Skeletal muscle tissue (tissue), 3 donors: ENCODE measurements at regions not wholly inside any gene's neighbourhood (a gene's known extent, or its start where the extent isn't known, plus 50 kb on each side); places are given as distances from the start of the nearest gene placed in this dataset.

Source experiments
- H3K27ac ChIP-seq: one replicate; pipeline ENCODE4 v1.7.0; 2013; ENCODE audit warnings: mild to moderate bottlenecking, low read depth, low read length, inconsistent platforms
- H3K27me3 ChIP-seq, 3 donors: one replicate each; pipeline ENCODE4 v1.7.0; 2013; ENCODE audit warnings: low read length in 3 of 3; ENCODE audit not compliant: control insufficient read depth in 3 of 3, insufficient read depth in 3 of 3
- H3K36me3 ChIP-seq, 3 donors: one replicate each; pipeline ENCODE4 v1.7.0; 2013; ENCODE audit warnings: low read length in 3 of 3; ENCODE audit not compliant: control insufficient read depth in 3 of 3, insufficient read depth in 3 of 3
- H3K4me1 ChIP-seq, 3 donors: one replicate each; pipeline ENCODE4 v1.7.0; 2013; ENCODE audit warnings: low read length in 3 of 3, mild to moderate bottlenecking in 3 of 3; ENCODE audit not compliant: control insufficient read depth in 3 of 3, insufficient read depth in 3 of 3
- H3K4me3 ChIP-seq, 3 donors: one replicate each; pipeline ENCODE4 v1.7.0; 2013; ENCODE audit warnings: low read length in 3 of 3
- H3K9ac ChIP-seq, 3 donors: one replicate each; pipeline ENCODE4 v1.7.0; 2013; ENCODE audit warnings: low read length in 3 of 3, mild to moderate bottlenecking in 3 of 3, moderate library complexity in 2 of 3, low read depth in 1 of 3
- H3K9me3 ChIP-seq, 3 donors: one replicate each; pipeline ENCODE4 v1.7.0; 2013; ENCODE audit warnings: low read length in 3 of 3; ENCODE audit not compliant: control insufficient read depth in 3 of 3
- donor health status: Osteomylitis.

GRCh38 chr10:8326396-8327139, 272.1 kb downstream of the GATA3 start:
- Histone ChIP-seq H3K9me3 (no peaks in the 10 kb centered on the region), H3K4me1 (no peaks in the 10 kb centered on the region), H3K27me3 (peaks cover 0 to 3% (median 2%) of the 10 kb centered on the region in 3 donors), H3K36me3 (no peaks in the 10 kb centered on the region), H3K4me3 (no peak overlapping the region), H3K27ac (no peak overlapping the region), H3K9ac (no peak overlapping the region)

GRCh38 chr10:8327140-8327423, 272.6 kb downstream of the GATA3 start:
- no peak overlapping the region for H3K9ac ChIP-seq
- H3K27me3 ChIP-seq, result peaks cover 0 to 3% (median 2%) of the 10 kb centered on the region in 3 donors
- H3K4me1 ChIP-seq, result peaks cover 0 to 1% (median 0%) of the 10 kb centered on the region in 3 donors
- no peaks in the 10 kb centered on the region for H3K9me3 ChIP-seq
- H3K36me3 ChIP-seq, result no peaks in the 10 kb centered on the region
- no peak overlapping the region for H3K27ac ChIP-seq
- H3K4me3 ChIP-seq, result no peak overlapping the region

GRCh38 chr10:8331387-8331786, 276.9 kb downstream of the GATA3 start:
- Histone ChIP-seq H3K27ac (no peak overlapping the region), H3K9ac (no peak overlapping the region), H3K4me3 (no peak overlapping the region), H3K4me1 (peaks cover 0 to 6% (median 0%) of the 10 kb centered on the region in 3 donors), H3K36me3 (no peaks in the 10 kb centered on the region), H3K27me3 (peaks cover 0 to 5% (median 5%) of the 10 kb centered on the region in 3 donors), H3K9me3 (no peaks in the 10 kb centered on the region)

- no peaks in the 10 kb centered on the region for H3K9me3 ChIP-seq
- peaks cover 0 to 5% (median 5%) of the 10 kb centered on the region in 3 donors for H3K27me3 ChIP-seq
- no peak overlapping the region for H3K9ac ChIP-seq
- peaks cover 0 to 6% (median 0%) of the 10 kb centered on the region in 3 donors for H3K4me1 ChIP-seq
- no peaks in the 10 kb centered on the region for H3K36me3 ChIP-seq
- H3K27ac ChIP-seq, result no peak overlapping the region
- H3K4me3 ChIP-seq, result peak overlapping the region; percentile 13 to 46 (median 29)
Observed at GRCh38 chr10:8331896-8332729, 277.6 kb downstream of the GATA3 start.

GRCh38 chr10:8332730-8333111, 278.2 kb downstream of the GATA3 start:
- H3K9me3 ChIP-seq, result no peaks in the 10 kb centered on the region
- H3K36me3 ChIP-seq, result no peaks in the 10 kb centered on the region
- peaks cover 0 to 5% (median 5%) of the 10 kb centered on the region in 3 donors for H3K27me3 ChIP-seq
- H3K4me1 ChIP-seq, result peaks cover 0 to 6% (median 0%) of the 10 kb centered on the region in 3 donors
- no peak overlapping the region for H3K27ac ChIP-seq
- H3K9ac ChIP-seq, result no peak overlapping the region
- peak overlapping the region; percentile 13 to 46 (median 29) for H3K4me3 ChIP-seq

GRCh38 chr10:8334631-8335030, 280.1 kb downstream of the GATA3 start:
- H3K9me3 ChIP-seq, result no peaks in the 10 kb centered on the region

GRCh38 chr10:8336629-8337331, 282.3 kb downstream of the GATA3 start:
- no peak overlapping the region for H3K4me3 ChIP-seq
- no peaks in the 10 kb centered on the region for H3K36me3 ChIP-seq
- H3K9ac ChIP-seq, result no peak overlapping the region
- H3K27me3 ChIP-seq, result peaks cover 0 to 5% (median 5%) of the 10 kb centered on the region in 3 donors
- no peaks in the 10 kb centered on the region for H3K9me3 ChIP-seq
- H3K4me1 ChIP-seq, result peaks cover 0 to 6% (median 0%) of the 10 kb centered on the region in 3 donors
- no peak overlapping the region for H3K27ac ChIP-seq

More at GRCh38 chr10:8334631-8335030, 280.1 kb downstream of the GATA3 start:
- H3K27ac ChIP-seq, result no peak overlapping the region
- peaks cover 0 to 6% (median 0%) of the 10 kb centered on the region in 3 donors for H3K4me1 ChIP-seq
- no peaks in the 10 kb centered on the region for H3K36me3 ChIP-seq
- no peak overlapping the region for H3K4me3 ChIP-seq
- H3K9ac ChIP-seq, result no peak overlapping the region
- peaks cover 0 to 5% (median 5%) of the 10 kb centered on the region in 3 donors for H3K27me3 ChIP-seq

- Histone ChIP-seq H3K9ac (no peak overlapping the region), H3K9me3 (no peaks in the 10 kb centered on the region), H3K4me3 (no peak overlapping the region), H3K4me1 (peaks cover 0 to 3% (median 0%) of the 10 kb centered on the region in 3 donors), H3K36me3 (no peaks in the 10 kb centered on the region), H3K27ac (no peak overlapping the region), H3K27me3 (peaks cover 0 to 4% (median 4%) of the 10 kb centered on the region in 3 donors)
Observed at GRCh38 chr10:8337332-8337651, 282.8 kb downstream of the GATA3 start.

- Histone ChIP-seq H3K36me3 (no peaks in the 10 kb centered on the region), H3K27ac (no peak overlapping the region), H3K4me3 (no peak overlapping the region), H3K4me1 (no peaks in the 10 kb centered on the region), H3K27me3 (peaks cover 0 to under 1% (median 0%) of the 10 kb centered on the region in 3 donors), H3K9ac (no peak overlapping the region), H3K9me3 (no peaks in the 10 kb centered on the region)
Observed at GRCh38 chr10:8338177-8338766, 283.8 kb downstream of the GATA3 start.
